B cell (primary cell): ENCODE measurements at regions not wholly inside any gene's neighbourhood (a gene's known extent, or its start where the extent isn't known, plus 50 kb on each side); places are given as distances from the start of the nearest gene placed in this dataset.
"Not testable (repeated sequence)": the region's sequence is repeated elsewhere in the genome, so short reads cannot be mapped to it uniquely, and the experiment has no call there.

Source experiments
- ATAC-seq: fragments of 200-7000 bp; cut with Tn5 transposase; one replicate; pipeline ENCODE4 v1.10.0; 2021; ENCODE audit warnings: low read depth, mild to moderate bottlenecking, moderate number of reproducible peaks, moderate library complexity
- CTCF ChIA-PET: fragments of 350-600 bp; sonication (Branson Sonifier 250); formaldehyde crosslinking; loops from one replicate; lab custom pipeline; 2021; ENCODE audit warnings: antibody characterized with exemption, inconsistent platforms; lab: Charles Lee
- POLR2A ChIA-PET: fragments of 350-600 bp; sonication (Branson Sonifier 250); formaldehyde crosslinking; loops from one replicate; lab custom pipeline; 2021; ENCODE audit warnings: antibody characterized with exemption; lab: Charles Lee
- DNase-seq: peaks from one replicate; pipeline ENCODE4 v3.0.0; 2013
- H2AFZ ChIP-seq: 2 replicates; pipeline ENCODE4 v1.6.1; 2012; ENCODE audit warnings: mild to moderate bottlenecking, low read depth, low read length; ENCODE audit not compliant: insufficient read depth, poor library complexity, severe bottlenecking
- H3K27ac ChIP-seq, 2 donors: 1 replicate in 1 of 2; 2 replicates in 1 of 2; pipeline ENCODE4 v1.5.1; 2012 to 2013; ENCODE audit warnings: low read length in 2 of 2, mild to moderate bottlenecking in 2 of 2, moderate library complexity in 1 of 2
- H3K27me3 ChIP-seq, 4 experiments: fragments of 200-600 bp in 1 of 4; sonication (generic) in 1 of 4; replicated peaks in 1 of 4; 1 replicate in 2 of 4; 2 replicates in 2 of 4; pipeline versions ENCODE4 v1.6.1 to v1.7.0; 2013 to 2016; ENCODE audit warnings: low read length in 3 of 4, mild to moderate bottlenecking in 2 of 4, mixed read lengths in 1 of 4, moderate library complexity in 1 of 4; ENCODE audit not compliant: insufficient read depth in 4 of 4, control insufficient read depth in 3 of 4; ENCODE audit errors: control extremely low read depth in 1 of 4
- H3K36me3 ChIP-seq, 2 experiments: replicated peaks in 1 of 2; 1 replicate in 1 of 2; 2 replicates in 1 of 2; pipeline versions ENCODE4 v1.6.1 to v1.7.1; 2013; ENCODE audit warnings: low read length in 1 of 2; ENCODE audit not compliant: insufficient read depth in 2 of 2, control insufficient read depth in 1 of 2; ENCODE audit errors: control extremely low read depth in 1 of 2, extremely low read depth in 1 of 2
- H3K4me1 ChIP-seq, 2 donors: fragments of 200-600 bp in 1 of 2; sonication (generic) in 1 of 2; 1 replicate in 1 of 2; 2 replicates in 1 of 2; pipeline versions ENCODE4 v1.5.1 to v1.6.1; 2013 to 2017; ENCODE audit warnings: low read length in 2 of 2; ENCODE audit not compliant: control insufficient read depth in 2 of 2, insufficient read depth in 2 of 2
- H3K4me2 ChIP-seq: replicated peaks from 2 replicates; pipeline ENCODE3; 2012; ENCODE audit warnings: mild to moderate bottlenecking, low read depth, low read length; ENCODE audit not compliant: poor library complexity, severe bottlenecking
- H3K4me3 ChIP-seq, 5 experiments: fragments of 200-600 bp in 1 of 5; sonication (generic) in 1 of 5; 1 replicate in 3 of 5; 2 replicates in 2 of 5; pipeline versions ENCODE4 v1.5.1 to v1.7.0; 2011 to 2016; ENCODE audit warnings: low read length in 4 of 5, mild to moderate bottlenecking in 4 of 5, low read depth in 2 of 5, control low read depth in 1 of 5, moderate library complexity in 1 of 5; ENCODE audit not compliant: insufficient read depth in 1 of 5; ENCODE audit errors: control extremely low read depth in 1 of 5, extremely low read depth in 1 of 5
- H3K79me2 ChIP-seq: fragments of 200-600 bp; sonication (generic); one replicate; pipeline ENCODE4 v1.6.0; 2016; ENCODE audit warnings: low read length; ENCODE audit not compliant: control insufficient read depth, insufficient read depth
- H3K9ac ChIP-seq: fragments of 200-600 bp; sonication (generic); 2 replicates; pipeline ENCODE4 v1.6.1; 2017; ENCODE audit warnings: mild to moderate bottlenecking, low read length, moderate library complexity
- H3K9me3 ChIP-seq, 3 donors: one replicate each; pipeline versions ENCODE4 v1.6.1 to v1.7.1; 2013; ENCODE audit warnings: low read length in 2 of 3; ENCODE audit not compliant: control insufficient read depth in 2 of 3, insufficient read depth in 1 of 3; ENCODE audit errors: control extremely low read depth in 1 of 3
- H4K20me1 ChIP-seq: 2 replicates; pipeline ENCODE4 v1.6.0; 2012; ENCODE audit warnings: mild to moderate bottlenecking, low read length; ENCODE audit not compliant: insufficient read depth, control insufficient read depth, poor library complexity, severe bottlenecking
- H3K27ac Mint-ChIP-seq: one replicate; pipeline ENCODE4 v1.8.0; 2021; ENCODE audit warnings: mixed read lengths
- H3K27me3 Mint-ChIP-seq: one replicate; pipeline ENCODE4 v1.8.0; 2021; ENCODE audit warnings: mixed read lengths
- H3K4me1 Mint-ChIP-seq: one replicate; pipeline ENCODE4 v1.8.0; 2021; ENCODE audit warnings: mixed read lengths
- H3K4me3 Mint-ChIP-seq: one replicate; pipeline ENCODE4 v1.8.0; 2021; ENCODE audit warnings: mixed read lengths
- H3K9me3 Mint-ChIP-seq: one replicate; pipeline ENCODE4 v1.8.0; 2022; ENCODE audit warnings: mixed read lengths; ENCODE audit not compliant: insufficient read depth
- CTCF ChIP-seq: fragments of 200-600 bp; IDR thresholded peaks from one replicate; pipeline ENCODE4 v1.8.0; 2022; ENCODE audit warnings: antibody characterized with exemption, mild to moderate bottlenecking
- EZH2 ChIP-seq: IDR thresholded peaks from 2 replicates; pipeline ENCODE4 v1.6.1; 2012; ENCODE audit warnings: borderline replicate concordance, low read depth, mild to moderate bottlenecking, moderate library complexity, low read length; ENCODE audit not compliant: insufficient read depth, poor library complexity, severe bottlenecking
- WGBS: methylation state at CpG from one replicate; pipeline ENCODE4 v1.1.5; 2013; ENCODE audit warnings: missing lambda C conversion rate; ENCODE audit not compliant: insufficient coverage; 5-methylcytosine and 5-hydroxymethylcytosine counted together
- intact Hi-C: fragments of 100-400 bp; cut with micrococcal nuclease; formaldehyde crosslinking; loops from one replicate; pipeline ENCODE4 v1.10.0; 2022

GRCh38 chr9:17072563-17072962, 62.3 kb upstream of the CNTLN start:
- H3K4me1 Mint-ChIP-seq, H3K27ac Mint-ChIP-seq, H3K36me3 ChIP-seq, H3K27me3 ChIP-seq, H3K4me3 Mint-ChIP-seq, ATAC-seq, H3K9me3 ChIP-seq, DNase-seq, H3K4me1 ChIP-seq, H3K27me3 Mint-ChIP-seq, H2AFZ ChIP-seq, CTCF ChIA-PET, H3K4me3 ChIP-seq, H3K9me3 Mint-ChIP-seq, intact Hi-C loops, POLR2A ChIA-PET, H4K20me1 ChIP-seq, H3K27ac ChIP-seq, H3K4me2 ChIP-seq, H3K9ac ChIP-seq, H3K79me2 ChIP-seq: not testable (repeated sequence)
- 89% methylated on average over 21 of the region's 22 CpGs for WGBS

GRCh38 chr9:17068671-17069070, 66.2 kb upstream of the CNTLN start:
- Histone ChIP-seq H3K4me1 (no peaks in the 10 kb centered on the region), H3K9ac (no peak overlapping the region), H2AFZ (no peak overlapping the region), H3K36me3 (no peaks in the 10 kb centered on the region), H3K4me3 (no peak overlapping the region), H3K27me3 (no peaks in the 10 kb centered on the region), H3K4me2 (no peak overlapping the region), H3K27ac (no peak overlapping the region), H4K20me1 (no peaks in the 10 kb centered on the region), H3K79me2 (no peaks in the 10 kb centered on the region), H3K9me3 (no peaks in the 10 kb centered on the region)
- Mint-ChIP-seq H3K4me1 (no peaks in the 10 kb centered on the region), H3K9me3 (no peaks in the 10 kb centered on the region), H3K27me3 (no peaks in the 10 kb centered on the region), H3K27ac (no peak overlapping the region), H3K4me3 (no peak overlapping the region)
- 0% methylated on average over 1 of the region's 3 CpGs for WGBS
- ATAC-seq (no peak), DNase-seq (no peak)
- POLR2A ChIA-PET: no interaction called here
- TF ChIP-seq EZH2 (no peak), CTCF (no peak)
- intact Hi-C loops: no loop called here
- CTCF ChIA-PET: no interaction called here
